HUDEP-2 (cell line): ENCODE measurements at regions not wholly inside any gene's neighbourhood (a gene's known extent, or its start where the extent isn't known, plus 50 kb on each side); places are given as distances from the start of the nearest gene placed in this dataset.

Source experiments
- DNase-seq, 76 experiments: peaks; one replicate each; lab custom pipeline; 2025; ENCODE audit not compliant: unreplicated experiment in 76 of 76; lab: John Stamatoyannopoulos, UW

- DNase-seq, result no peak
Measured at GRCh38 chr19:30722186-30722585, 350.0 kb downstream of the ZNF536 start.

GRCh38 chr19:30719999-30720345 is 347.8 kb downstream of the ZNF536 start:
- no peak for DNase-seq

GRCh38 chr19:30719189-30719998 is 347.2 kb downstream of the ZNF536 start:
- peak in 1 of 76 experiments; percentile 6 for DNase-seq

- DNase-seq, result no peak
Measured at GRCh38 chr19:30718707-30719106, 346.5 kb downstream of the ZNF536 start.

GRCh38 chr19:30718014-30718413 is 345.8 kb downstream of the ZNF536 start:
- no peak for DNase-seq

- DNase-seq, result no peak
Measured at GRCh38 chr19:30717381-30717780, 345.2 kb downstream of the ZNF536 start.

- DNase-seq, result no peak
Measured at GRCh38 chr19:30712431-30713337, 340.5 kb downstream of the ZNF536 start.

- no peak for DNase-seq
Measured at GRCh38 chr19:30711826-30712225, 339.6 kb downstream of the ZNF536 start.

GRCh38 chr19:30711296-30711695 is 339.1 kb downstream of the ZNF536 start:
- no peak for DNase-seq

- no peak for DNase-seq
Measured at GRCh38 chr19:30710721-30711120, 338.5 kb downstream of the ZNF536 start.

GRCh38 chr19:30708416-30709178 is 336.4 kb downstream of the ZNF536 start:
- DNase-seq, result no peak

- no peak for DNase-seq
Measured at GRCh38 chr19:30704771-30705330, 332.7 kb downstream of the ZNF536 start.

GRCh38 chr19:30703645-30704044 is 331.5 kb downstream of the ZNF536 start:
- DNase-seq, result no peak

- no peak for DNase-seq
Measured at GRCh38 chr19:30701178-30701577, 329.0 kb downstream of the ZNF536 start.

- DNase-seq, result no peak
Measured at GRCh38 chr19:30699871-30700280, 327.7 kb downstream of the ZNF536 start.

GRCh38 chr19:30696514-30696913 is 324.3 kb downstream of the ZNF536 start:
- peak in 21 of 76 experiments; percentile 6 to 60 (median 16) for DNase-seq

- peak in 11 of 76 experiments; percentile 1 to 28 (median 17) for DNase-seq
Measured at GRCh38 chr19:30695171-30695875, 323.1 kb downstream of the ZNF536 start.

- DNase-seq, result no peak
Measured at GRCh38 chr19:30694156-30694755, 322.1 kb downstream of the ZNF536 start.

GRCh38 chr19:30692879-30693503 is 320.8 kb downstream of the ZNF536 start:
- DNase-seq, result no peak
